ENCODE measurements at regions not wholly inside any gene's neighbourhood (a gene's known extent, or its start where the extent isn't known, plus 50 kb on each side); places are given as distances from the start of the nearest gene placed in this dataset.

- peak; percentile 45 for DNase-seq
These were observed 146.6 kb downstream of the AASDH start for GRCh38 chr4:56240554-56241174.

DNA sequence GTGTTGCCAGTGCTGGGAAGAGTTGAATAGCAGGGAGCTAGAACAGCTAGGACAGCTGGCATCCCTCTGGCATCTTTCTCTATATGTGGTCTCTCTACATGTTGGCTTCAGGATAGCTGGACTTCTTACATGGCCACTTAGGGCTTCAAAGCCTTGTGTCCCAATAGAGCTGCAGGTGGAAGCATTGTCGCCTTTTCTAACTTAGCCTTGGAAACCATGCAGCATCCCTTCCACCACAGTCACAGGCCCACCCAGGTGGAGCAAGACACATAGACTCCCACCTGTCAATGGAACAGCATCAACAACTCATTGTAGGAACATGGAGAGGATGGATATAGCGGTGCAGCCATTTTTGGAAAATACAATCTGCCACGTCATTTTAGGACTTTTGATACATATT is 149.0 kb downstream of the AASDH start:
- DNase-seq = no peak

DNA sequence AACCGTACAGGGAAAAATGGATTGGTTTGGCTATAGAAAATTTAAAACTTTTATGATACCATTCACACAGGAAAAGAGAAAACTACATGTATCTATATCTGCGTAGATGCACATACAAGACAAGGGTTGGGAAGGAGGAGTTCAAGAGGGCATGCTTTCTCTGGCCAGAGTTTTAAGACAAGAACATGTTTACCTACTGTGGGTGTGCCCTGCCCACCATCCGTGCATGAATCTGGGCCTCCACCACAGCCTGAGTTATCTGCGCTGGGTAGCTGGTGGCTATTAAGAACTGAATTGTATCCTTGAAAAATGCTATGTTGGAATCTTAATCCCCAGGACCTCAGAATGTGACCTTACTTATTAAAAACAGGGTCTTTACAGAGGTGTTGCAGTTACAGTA is 151.6 kb downstream of the AASDH start:
- no peak for DNase-seq

- no peak for DNase-seq
These were observed 152.3 kb downstream of the AASDH start for GRCh38 chr4:56235011-56235410.

- no peak for DNase-seq
These were observed 153.2 kb downstream of the AASDH start for GRCh38 chr4:56234098-56234497.

DNA sequence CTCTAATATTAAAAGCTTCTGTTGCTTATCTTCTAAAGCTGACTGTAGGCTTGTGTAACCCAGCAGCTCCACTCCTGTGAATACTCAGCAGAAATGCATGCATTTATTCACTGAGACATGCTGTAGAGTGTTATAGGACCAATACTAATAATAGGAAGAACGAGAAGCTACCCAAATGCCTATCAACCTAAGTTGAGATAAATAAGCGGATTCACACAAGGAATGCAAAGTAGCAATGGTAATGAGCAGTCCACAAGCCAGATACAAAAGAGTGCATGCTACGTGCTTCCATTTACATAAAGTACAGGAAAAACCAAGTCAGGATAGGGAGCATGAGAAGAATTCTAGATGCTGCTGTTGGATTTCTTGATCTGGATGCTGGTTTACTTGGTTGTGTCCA is 155.9 kb downstream of the AASDH start:
- DNase-seq = no peak

DNA sequence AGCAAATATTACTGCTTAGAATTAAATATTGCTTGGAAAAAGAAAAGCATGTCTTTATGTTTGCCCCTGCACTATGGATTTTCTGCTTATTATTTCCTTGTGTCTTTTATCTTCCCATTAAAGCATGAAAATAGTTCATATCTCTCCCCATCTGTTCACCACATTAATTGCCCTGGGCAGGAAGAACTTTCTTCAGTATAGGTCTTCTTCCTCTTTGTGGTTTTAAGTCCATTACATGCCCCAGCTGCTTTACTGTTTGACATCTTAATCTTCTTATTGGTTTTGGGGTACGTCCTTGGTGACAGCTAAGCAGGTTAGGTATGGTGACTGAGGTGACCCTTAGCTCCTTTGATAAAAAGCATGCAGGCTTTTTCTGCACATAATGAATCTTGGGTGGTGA is 157.3 kb downstream of the AASDH start:
- DNase-seq = no peak

- DNase-seq = no peak
These were observed 159.9 kb downstream of the AASDH start for GRCh38 chr4:56227301-56227835.

DNA sequence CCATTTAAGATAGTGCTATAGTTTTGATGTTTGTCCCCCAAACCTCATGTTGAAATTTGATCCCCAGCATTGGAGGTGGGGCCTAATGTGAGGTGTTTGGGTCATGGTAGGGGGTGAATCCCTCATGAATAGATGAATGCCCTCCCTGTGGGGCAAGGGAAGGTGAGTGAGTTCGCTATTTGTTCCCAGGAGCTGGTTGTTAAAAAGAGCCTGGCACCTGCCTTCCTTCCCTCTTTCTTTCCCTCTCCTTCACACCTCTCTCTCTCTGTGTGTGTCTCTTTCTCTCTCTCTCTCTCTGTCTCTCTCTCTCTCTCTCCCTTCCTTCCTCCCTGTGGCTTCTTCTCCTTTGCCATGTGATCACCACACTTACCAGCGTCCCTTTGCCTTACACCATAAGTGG is 160.7 kb downstream of the AASDH start:
- DNase-seq = no peak

DNA sequence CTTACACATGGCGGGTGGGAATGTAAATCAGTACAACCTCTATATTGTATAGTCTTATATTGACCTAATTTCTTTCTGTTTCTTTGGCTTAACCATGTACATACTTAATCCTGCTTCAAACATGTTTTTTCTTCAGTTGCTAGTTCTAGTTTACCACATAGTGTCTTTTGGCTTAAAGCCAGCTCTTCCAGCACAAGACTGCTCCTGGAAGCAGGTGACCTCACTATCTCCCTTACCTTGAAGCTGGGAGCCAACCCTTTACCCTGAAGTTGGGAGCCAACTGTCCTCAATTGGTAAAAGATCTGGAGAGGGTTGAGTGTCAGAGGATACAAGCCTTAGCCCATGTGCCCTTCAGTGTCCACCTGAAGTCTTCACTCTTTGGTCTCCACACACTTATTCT is 162.7 kb downstream of the AASDH start:
- DNase-seq = no peak

DNA sequence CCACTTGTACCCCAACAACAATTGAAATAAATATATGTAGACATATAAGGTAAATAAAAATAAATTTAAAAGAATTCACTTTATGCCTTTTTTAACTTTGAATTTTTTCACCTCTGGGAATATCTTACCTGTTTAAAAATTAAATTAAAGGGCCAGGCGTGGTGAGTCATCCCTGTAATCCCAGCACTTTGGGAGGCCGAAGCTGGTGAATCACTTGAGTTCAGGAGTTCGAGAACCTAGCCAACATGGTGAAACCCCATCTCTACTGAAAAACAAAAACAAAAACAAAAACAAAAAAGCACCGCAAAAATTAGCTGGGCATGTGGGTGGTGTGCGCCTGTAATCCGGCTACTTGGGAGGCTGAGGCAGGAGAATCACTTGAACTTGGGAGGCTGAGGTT is 164.8 kb downstream of the AASDH start:
- no peak for DNase-seq

- DNase-seq = peak; percentile 60
These were observed 167.0 kb downstream of the AASDH start for GRCh38 chr4:56220261-56220660.

GRCh38 chr4:56219447-56219846 is 167.8 kb downstream of the AASDH start:
- no peak for DNase-seq

GRCh38 chr4:56218230-56218895 is 168.9 kb downstream of the AASDH start:
- no peak for DNase-seq

- no peak for DNase-seq
These were observed 169.9 kb downstream of the AASDH start for GRCh38 chr4:56217343-56217890.

DNA sequence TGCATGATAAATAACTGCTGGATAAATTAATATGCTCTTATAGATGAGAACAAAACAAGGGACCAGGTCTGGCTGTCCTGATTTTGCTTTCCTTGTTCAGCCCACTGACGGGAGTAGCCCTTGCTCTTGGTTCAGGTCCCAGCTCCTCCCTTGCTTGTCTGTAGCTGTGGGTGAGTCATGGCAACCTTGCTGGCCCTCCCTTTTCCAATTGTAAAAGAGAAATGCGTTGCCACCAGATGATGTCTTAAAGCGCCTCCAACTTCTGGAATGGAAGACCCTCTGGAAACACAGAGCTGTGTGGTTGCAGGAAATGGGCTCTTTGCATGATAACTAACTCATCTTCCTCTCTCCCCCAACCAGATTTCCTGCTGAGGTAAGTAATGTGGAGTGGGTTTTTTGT is 171.4 kb downstream of the AASDH start:
- DNase-seq = peak; percentile 50

DNA sequence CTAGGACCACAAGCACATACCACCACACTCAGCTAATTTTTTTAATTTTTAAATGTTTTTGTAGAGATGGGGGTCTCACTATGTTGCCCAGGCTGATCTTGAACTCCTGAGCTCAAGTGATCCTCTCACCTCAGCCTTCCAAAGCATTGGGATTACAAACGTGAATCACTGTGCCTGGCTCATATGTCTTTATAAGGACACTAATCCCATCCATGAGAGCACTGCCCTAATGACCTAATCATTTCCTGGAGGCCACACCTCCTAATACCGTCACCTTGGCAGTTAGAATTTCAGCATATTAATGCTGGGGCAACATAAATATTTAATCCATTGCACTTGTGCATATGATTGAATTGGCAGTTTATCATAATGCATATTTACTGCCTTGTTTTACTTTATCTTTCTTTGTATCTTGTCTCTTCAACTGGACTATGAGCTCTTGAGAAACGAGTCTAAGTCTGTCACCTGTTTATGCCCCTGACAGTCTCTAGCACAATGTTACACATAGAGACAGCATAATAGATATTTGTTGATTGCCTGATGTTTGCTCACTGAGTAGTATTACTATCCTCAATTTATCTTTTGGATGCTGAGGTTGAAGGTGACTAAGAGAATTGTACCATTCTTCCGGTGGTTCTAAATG is 172.0 kb downstream of the AASDH start:
- peak; percentile 6 for DNase-seq

- no peak for DNase-seq
These were observed 173.7 kb downstream of the AASDH start for GRCh38 chr4:56213543-56213942.

DNA sequence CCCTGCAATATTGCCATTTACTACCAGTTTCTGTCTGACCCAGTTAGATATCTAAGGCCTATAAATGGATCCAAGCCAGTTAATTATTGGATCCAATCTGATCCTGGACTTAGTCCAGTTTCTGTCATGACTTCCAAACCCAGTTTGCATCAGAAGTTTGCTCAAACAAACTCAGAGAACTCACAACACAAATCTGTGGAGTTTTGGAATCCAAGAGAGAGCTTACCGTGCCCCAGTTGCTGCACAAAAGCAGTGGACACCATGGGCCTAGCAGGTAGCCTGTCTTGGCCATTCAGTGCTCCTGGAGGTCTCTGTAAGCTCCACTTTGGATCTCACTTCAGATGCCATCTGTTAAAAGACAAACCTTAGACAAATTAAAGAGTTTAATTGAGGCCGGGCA is 174.5 kb downstream of the AASDH start:
- no peak for DNase-seq

- no peak for DNase-seq
These were observed 176.1 kb downstream of the AASDH start for GRCh38 chr4:56211202-56211601.

DNA sequence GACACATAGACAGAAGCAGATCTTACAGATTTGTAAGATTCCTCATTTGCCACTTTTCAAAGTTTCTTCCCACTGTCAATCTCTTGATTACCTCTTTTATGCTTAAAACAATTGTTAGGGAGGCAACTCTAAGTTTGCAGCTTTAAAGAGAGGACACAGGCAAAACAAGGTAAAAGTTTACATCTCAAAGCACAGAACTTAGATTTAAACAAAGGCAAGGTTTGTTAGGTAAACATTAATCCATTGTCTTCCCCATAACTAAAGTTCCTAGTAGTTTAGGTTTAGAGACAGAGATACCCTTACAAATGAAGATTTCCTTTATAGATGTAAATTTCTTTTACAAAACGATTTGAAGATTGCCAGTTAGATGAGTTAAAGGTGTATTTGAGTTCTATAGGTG is 176.9 kb downstream of the AASDH start:
- DNase-seq = no peak

DNA sequence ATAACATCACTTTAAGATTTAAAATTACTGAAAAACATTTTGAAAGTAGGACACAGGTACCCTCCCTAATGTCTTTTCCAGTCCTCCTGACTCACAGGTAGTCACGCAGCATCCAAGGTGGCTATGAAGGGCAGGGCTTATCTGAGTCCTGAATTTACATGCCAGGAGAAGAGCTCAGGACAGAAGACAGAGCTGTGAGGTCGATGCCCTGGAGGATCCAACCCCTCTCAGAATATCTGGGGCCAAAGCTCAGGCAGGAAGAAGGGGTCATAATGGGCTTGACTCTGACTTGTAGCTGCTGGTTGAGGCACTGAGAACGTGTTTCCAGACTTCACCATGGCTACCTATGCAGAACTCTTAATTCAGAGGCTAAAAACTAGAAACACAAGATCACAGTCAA is 177.5 kb downstream of the AASDH start:
- no peak for DNase-seq

- DNase-seq = no peak
These were observed 179.2 kb downstream of the AASDH start for GRCh38 chr4:56208103-56208502.

DNA sequence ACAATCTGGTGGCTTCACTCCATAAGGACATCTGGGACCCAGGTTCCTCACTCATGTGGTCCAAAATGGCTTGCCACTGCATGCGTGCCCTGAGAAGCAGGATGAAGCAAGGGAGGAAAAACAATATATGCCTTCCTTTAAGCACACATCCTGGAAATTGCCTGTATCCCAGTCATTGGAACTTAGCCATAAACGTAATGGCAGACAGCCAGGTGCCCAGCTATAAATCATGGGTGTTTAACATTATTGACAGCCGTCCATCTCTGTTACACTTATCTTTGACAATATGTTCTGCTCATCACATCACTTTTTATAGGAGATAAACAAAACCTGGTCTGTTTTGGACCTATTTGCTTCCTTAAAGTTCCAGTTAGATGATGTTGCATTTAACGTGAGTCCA is 181.0 kb downstream of the AASDH start:
- DNase-seq = no peak

Measured in fibroblast of skin of right quadriceps (primary cell).